Colonic mucosa (tissue), 4 donors: ENCODE measurements at regions not wholly inside any gene's neighbourhood (a gene's known extent, or its start where the extent isn't known, plus 50 kb on each side); places are given as distances from the start of the nearest gene placed in this dataset.

Source experiments
- DNase-seq: peaks from one replicate; pipeline ENCODE4 v3.0.0-alpha.2; 2020
- H3K27ac ChIP-seq: fragments of 200-600 bp; one replicate; pipeline ENCODE4 v1.8.0; 2021
- H3K27me3 ChIP-seq: fragments of 200-600 bp; one replicate; pipeline ENCODE4 v1.8.0; 2021
- H3K36me3 ChIP-seq: fragments of 200-600 bp; one replicate; pipeline ENCODE4 v1.8.0; 2021
- H3K4me1 ChIP-seq: fragments of 200-600 bp; one replicate; pipeline ENCODE4 v1.8.0; 2021; ENCODE audit warnings: mild to moderate bottlenecking
- H3K4me3 ChIP-seq: fragments of 200-600 bp; one replicate; pipeline ENCODE4 v1.8.0; 2021
- H3K9ac ChIP-seq, 2 donors: one replicate each; pipeline ENCODE4 v1.7.0; 2013; ENCODE audit warnings: control low read depth in 2 of 2, low read depth in 2 of 2, low read length in 2 of 2
- H3K9me3 ChIP-seq: fragments of 200-600 bp; one replicate; pipeline ENCODE4 v1.8.0; 2021
- CTCF ChIP-seq: fragments of 200-600 bp; IDR thresholded peaks from one replicate; pipeline ENCODE4 v1.8.0; 2022; ENCODE audit warnings: antibody characterized with exemption, mild to moderate bottlenecking
- intact Hi-C: fragments of 100-400 bp; cut with DNase I; formaldehyde crosslinking; loops from one replicate; pipeline ENCODE4 v1.14.1; 2022
- donor health status: healthy.
- donor health status: DM: no; HTN: no; CAD: no.
- donor health status: DM: no; HTN: no; CAD: no.

- intact Hi-C loops: no loop called here
- DNase-seq: no peak
- no peaks in the 10 kb centered on the region for H3K9me3 ChIP-seq
- no peaks in the 10 kb centered on the region for H3K27me3 ChIP-seq
- no peak overlapping the region for H3K9ac ChIP-seq
- no peak overlapping the region for H3K27ac ChIP-seq
- no peaks in the 10 kb centered on the region for H3K4me1 ChIP-seq
- H3K4me3 ChIP-seq: no peak overlapping the region
- no peaks in the 10 kb centered on the region for H3K36me3 ChIP-seq
- TF ChIP-seq CTCF: no peak
Observed at GRCh38 chr4:126004941-126005340, 690.2 kb downstream of the FAT4 start.

DNA sequence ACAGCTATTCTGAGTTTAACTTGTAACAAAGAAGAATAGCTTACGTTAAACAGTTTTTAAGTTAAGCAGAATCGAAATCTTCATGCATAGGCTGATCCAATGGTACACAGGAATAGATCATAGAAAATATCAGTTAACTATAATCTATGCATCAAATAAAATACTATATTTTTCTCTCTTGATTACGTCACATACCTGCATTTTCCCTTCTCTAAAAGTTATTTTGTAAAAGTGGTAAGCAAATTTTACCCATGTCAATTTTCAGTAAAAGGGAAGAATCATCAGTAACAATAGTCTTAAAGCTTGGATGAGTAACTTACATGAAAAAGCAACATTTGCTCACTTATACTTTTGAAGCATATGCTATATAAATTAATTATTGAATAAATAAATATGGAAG, 692.4 kb downstream of the FAT4 start:
- TF ChIP-seq CTCF: no peak
- H3K27me3 ChIP-seq: no peaks in the 10 kb centered on the region
- H3K4me1 ChIP-seq: no peaks in the 10 kb centered on the region
- no peak overlapping the region for H3K9ac ChIP-seq
- no peak overlapping the region for H3K27ac ChIP-seq
- intact Hi-C loops: no loop called here
- no peak for DNase-seq
- no peaks in the 10 kb centered on the region for H3K9me3 ChIP-seq
- no peak overlapping the region for H3K4me3 ChIP-seq
- no peaks in the 10 kb centered on the region for H3K36me3 ChIP-seq

DNA sequence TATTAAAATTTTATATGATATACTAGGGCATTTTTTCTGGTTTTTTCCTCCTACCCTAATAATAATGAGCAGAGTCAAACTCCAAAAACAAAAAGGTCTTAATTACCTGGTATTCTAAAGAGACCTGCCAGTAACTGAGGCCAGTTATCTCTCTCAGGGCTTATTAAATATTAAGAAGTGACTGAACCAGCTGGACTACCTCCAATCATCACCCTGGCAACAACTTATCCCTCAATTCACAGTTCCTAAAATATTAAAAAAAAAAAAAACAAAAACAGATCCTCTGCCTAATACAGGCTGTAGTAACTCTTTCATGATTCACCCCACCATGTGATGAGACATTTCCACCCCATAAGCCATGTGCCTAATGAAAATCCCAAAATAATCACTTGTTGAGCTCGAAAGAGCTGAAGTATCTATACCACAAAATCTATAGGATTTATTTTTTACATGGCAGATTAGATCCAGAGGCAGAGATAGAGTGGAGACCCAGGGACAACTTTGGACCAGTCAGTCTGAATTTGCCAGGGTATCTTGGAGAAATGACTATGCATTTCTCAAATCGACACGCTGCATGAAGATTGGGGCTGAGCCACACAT, 698.0 kb downstream of the FAT4 start:
- DNase-seq: no peak
- H3K27ac ChIP-seq: no peak overlapping the region
- no peaks in the 10 kb centered on the region for H3K4me1 ChIP-seq
- no peaks in the 10 kb centered on the region for H3K9me3 ChIP-seq
- no peak for TF ChIP-seq CTCF
- no peaks in the 10 kb centered on the region for H3K36me3 ChIP-seq
- no peaks in the 10 kb centered on the region for H3K27me3 ChIP-seq
- H3K9ac ChIP-seq: no peak overlapping the region
- intact Hi-C loops: no loop called here
- no peak overlapping the region for H3K4me3 ChIP-seq

GRCh38 chr4:126018274-126018673, 703.5 kb downstream of the FAT4 start:
- H3K9me3 ChIP-seq: no peaks in the 10 kb centered on the region
- H3K4me1 ChIP-seq: no peaks in the 10 kb centered on the region
- no peak for DNase-seq
- H3K9ac ChIP-seq: no peak overlapping the region
- H3K4me3 ChIP-seq: no peak overlapping the region
- H3K27me3 ChIP-seq: no peaks in the 10 kb centered on the region
- intact Hi-C loops: no loop called here
- H3K27ac ChIP-seq: no peak overlapping the region
- TF ChIP-seq CTCF: no peak
- no peaks in the 10 kb centered on the region for H3K36me3 ChIP-seq

GRCh38 chr4:126023896-126024295, 709.1 kb downstream of the FAT4 start:
- no peak for TF ChIP-seq CTCF
- intact Hi-C loops: no loop called here
- no peak overlapping the region for H3K9ac ChIP-seq

More at GRCh38 chr4:126023896-126024295, 709.1 kb downstream of the FAT4 start:
- Histone ChIP-seq H3K36me3 (no peaks in the 10 kb centered on the region), H3K27ac (no peak overlapping the region), H3K9me3 (no peaks in the 10 kb centered on the region), H3K4me1 (no peaks in the 10 kb centered on the region), H3K27me3 (no peaks in the 10 kb centered on the region), H3K4me3 (no peak overlapping the region)
- no peak for DNase-seq
